H1 (cell line): ENCODE measurements at regions not wholly inside any gene's neighbourhood (a gene's known extent, or its start where the extent isn't known, plus 50 kb on each side); places are given as distances from the start of the nearest gene placed in this dataset.

Experiments used
- CTCF ChIA-PET: fragments of 300-600 bp; sonication (Branson Sonifier 250); formaldehyde crosslinking; loops from one replicate; lab custom pipeline; 2021; ENCODE audit not compliant: partially characterized antibody; lab: Charles Lee
- POLR2A ChIA-PET: fragments of 300-600 bp; sonication (Branson Sonifier 250); formaldehyde crosslinking; loops from one replicate; lab custom pipeline; 2021; ENCODE audit warnings: inconsistent platforms; ENCODE audit not compliant: partially characterized antibody; lab: Charles Lee
- DNase-seq, 2 experiments: peaks; one replicate each; pipeline versions ENCODE4 v3.0.0 to v3.0.0-alpha.2; 2010 to 2022; ENCODE audit warnings: low spot score in 2 of 2, low read depth in 1 of 2, mixed read lengths in 1 of 2
- FAIRE-seq: peaks from 2 replicates; lab custom pipeline; 2011; peaks lifted over from hg19 to GRCh38; lab: Jason Lieb, UNC
- H2AFZ ChIP-seq: 2 replicates; pipeline ENCODE4 v1.8.1; 2012; ENCODE audit warnings: low read length, inconsistent platforms
- H2AK5ac ChIP-seq: 2 replicates; pipeline ENCODE4 v1.6.1; 2013; ENCODE audit warnings: low read depth, low read length
- H2BK120ac ChIP-seq: replicated peaks from 2 replicates; pipeline ENCODE3; 2013; ENCODE audit warnings: low read depth, low read length, inconsistent platforms
- H2BK12ac ChIP-seq: 2 replicates; pipeline ENCODE4 v1.6.1; 2013; ENCODE audit warnings: low read depth, low read length
- H2BK15ac ChIP-seq: 2 replicates; pipeline ENCODE4 v1.6.1; 2013; ENCODE audit warnings: low read length
- H2BK20ac ChIP-seq: 2 replicates; pipeline ENCODE4 v1.6.1; 2013; ENCODE audit warnings: low read length
- H2BK5ac ChIP-seq: 2 replicates; pipeline ENCODE4 v1.6.1; 2013; ENCODE audit warnings: low read depth, low read length
- H3K14ac ChIP-seq: 2 replicates; pipeline ENCODE4 v1.6.1; 2013; ENCODE audit warnings: inconsistent platforms; ENCODE audit not compliant: insufficient read length
- H3K18ac ChIP-seq: 2 replicates; pipeline ENCODE4 v1.6.1; 2013; ENCODE audit warnings: low read length; ENCODE audit errors: extremely low read depth
- H3K23ac ChIP-seq: 2 replicates; pipeline ENCODE4 v1.6.1; 2013; ENCODE audit warnings: inconsistent platforms; ENCODE audit not compliant: insufficient read length
- H3K23me2 ChIP-seq: 2 replicates; pipeline ENCODE4 v1.6.1; 2013; ENCODE audit warnings: low read depth, low read length
- H3K27ac ChIP-seq: 2 replicates; pipeline ENCODE4 v1.6.1; 2011; ENCODE audit warnings: low read depth, low read length, inconsistent platforms
- H3K27me3 ChIP-seq, 4 experiments: replicated peaks in 1 of 4; 1 replicate in 1 of 4; 2 replicates in 3 of 4; pipeline versions ENCODE4 v1.6.1 to v1.8.1; 2011 to 2013; ENCODE audit warnings: low read length in 3 of 4, mild to moderate bottlenecking in 3 of 4, inconsistent platforms in 2 of 4, mixed read lengths in 2 of 4, moderate library complexity in 1 of 4; ENCODE audit not compliant: control insufficient read depth in 3 of 4, insufficient read depth in 3 of 4; ENCODE audit errors: extremely low read depth in 1 of 4
- H3K36me3 ChIP-seq, 4 experiments: 2 replicates each; pipeline versions ENCODE4 v1.6.1 to v1.8.1; 2011 to 2013; ENCODE audit warnings: mild to moderate bottlenecking in 4 of 4, low read length in 3 of 4, moderate library complexity in 2 of 4, control low read depth in 1 of 4, inconsistent platforms in 1 of 4; ENCODE audit not compliant: insufficient read depth in 4 of 4, control insufficient read depth in 2 of 4
- H3K4ac ChIP-seq: replicated peaks from 2 replicates; pipeline ENCODE3; 2013; ENCODE audit warnings: low read length, low read depth, mixed read lengths, inconsistent platforms; ENCODE audit not compliant: insufficient read length
- H3K4me1 ChIP-seq, 4 experiments: replicated peaks in 1 of 4; 1 replicate in 1 of 4; 2 replicates in 3 of 4; pipeline versions ENCODE4 v1.6.1 to v1.8.1; 2011 to 2013; ENCODE audit warnings: low read length in 3 of 4, inconsistent platforms in 2 of 4, mixed read lengths in 1 of 4; ENCODE audit not compliant: insufficient read depth in 4 of 4, control insufficient read depth in 3 of 4
- H3K4me2 ChIP-seq, 2 experiments: 2 replicates each; pipeline versions ENCODE4 v1.6.1 to v1.8.1; 2011 to 2013; ENCODE audit warnings: low read depth in 2 of 2, low read length in 2 of 2, control low read depth in 1 of 2, inconsistent platforms in 1 of 2, mild to moderate bottlenecking in 1 of 2; ENCODE audit not compliant: insufficient read depth in 1 of 2
- H3K4me3 ChIP-seq, 4 experiments: fragments of 200-600, 300-600 bp in 1 of 4; sonication (generic), shearing (Covaris generic), sonication (Bioruptor Twin) in 1 of 4; 2 replicates each; pipeline versions ENCODE4 v1.5.1 to v1.8.1; 2011 to 2016; ENCODE audit warnings: low read length in 4 of 4, low read depth in 3 of 4, control low read depth in 2 of 4, inconsistent platforms in 2 of 4, mild to moderate bottlenecking in 2 of 4, mixed read lengths in 1 of 4, moderate library complexity in 1 of 4; ENCODE audit not compliant: insufficient read depth in 2 of 4; ENCODE audit errors: extremely low read depth in 1 of 4
- H3K56ac ChIP-seq: replicated peaks from 2 replicates; pipeline ENCODE3; 2013; ENCODE audit warnings: low read depth, mild to moderate bottlenecking, mixed read lengths, low read length, inconsistent platforms; ENCODE audit not compliant: insufficient read length
- H3K79me1 ChIP-seq: 2 replicates; pipeline ENCODE4 v1.6.1; 2013; ENCODE audit warnings: low read depth, low read length, control low read depth
- H3K79me2 ChIP-seq, 2 experiments: 2 replicates each; pipeline versions ENCODE4 v1.6.1 to v1.8.1; 2012 to 2013; ENCODE audit warnings: low read length in 2 of 2, mild to moderate bottlenecking in 2 of 2, inconsistent platforms in 1 of 2; ENCODE audit not compliant: insufficient read depth in 2 of 2, control insufficient read depth in 1 of 2
- H3K9ac ChIP-seq, 4 experiments: replicated peaks in 1 of 4; 1 replicate in 1 of 4; 2 replicates in 3 of 4; pipeline versions ENCODE4 v1.6.1 to v1.8.1; 2011 to 2013; ENCODE audit warnings: low read depth in 3 of 4, low read length in 3 of 4, control low read depth in 2 of 4, mild to moderate bottlenecking in 2 of 4, moderate library complexity in 2 of 4, inconsistent platforms in 1 of 4; ENCODE audit errors: extremely low read depth in 1 of 4
- H3K9me3 ChIP-seq, 2 experiments: 2 replicates each; pipeline versions ENCODE4 v1.6.1 to v1.8.1; 2012 to 2013; ENCODE audit warnings: mild to moderate bottlenecking in 2 of 2, moderate library complexity in 2 of 2, control low read depth in 1 of 2, inconsistent platforms in 1 of 2, low read depth in 1 of 2, low read length in 1 of 2, mixed read lengths in 1 of 2; ENCODE audit not compliant: insufficient read depth in 2 of 2
- H4K20me1 ChIP-seq, 2 experiments: replicated peaks in 1 of 2; 2 replicates each; pipeline versions ENCODE3 to v1.8.1; 2011 to 2013; ENCODE audit warnings: inconsistent platforms in 2 of 2, low read length in 2 of 2, mild to moderate bottlenecking in 1 of 2; ENCODE audit not compliant: insufficient read depth in 2 of 2, control insufficient read depth in 1 of 2
- H4K5ac ChIP-seq: 2 replicates; pipeline ENCODE4 v1.6.1; 2013; ENCODE audit warnings: low read length, low read depth, mixed read lengths, inconsistent platforms; ENCODE audit not compliant: insufficient read length
- H4K8ac ChIP-seq: 2 replicates; pipeline ENCODE4 v1.8.0; 2013; ENCODE audit warnings: mild to moderate bottlenecking, moderate library complexity, low read length, inconsistent platforms; ENCODE audit not compliant: insufficient read depth; ENCODE audit errors: extremely low read depth
- H4K91ac ChIP-seq: replicated peaks from 2 replicates; pipeline ENCODE3; 2013; ENCODE audit warnings: low read length, mixed read lengths, inconsistent platforms; ENCODE audit not compliant: insufficient read length
- BACH1 ChIP-seq: IDR thresholded peaks from 2 replicates; pipeline ENCODE4 v1.6.1; 2012; ENCODE audit warnings: low read length, improper control_type of control experiment
- CTBP2 ChIP-seq: IDR thresholded peaks from 2 replicates; pipeline ENCODE4 v1.7.0; 2011; ENCODE audit warnings: borderline replicate concordance, mild to moderate bottlenecking, moderate library complexity, mixed read lengths, low read length; ENCODE audit not compliant: insufficient read depth, insufficient read length
- EGR1 ChIP-seq: IDR thresholded peaks from 2 replicates; pipeline ENCODE4 v1.6.1; 2011; ENCODE audit warnings: low read depth, low read length, borderline replicate concordance
- GABPA ChIP-seq: IDR thresholded peaks from 2 replicates; pipeline ENCODE4 v1.6.1; 2011; ENCODE audit warnings: mild to moderate bottlenecking, low read length, moderate library complexity, borderline replicate concordance; ENCODE audit not compliant: insufficient read depth
- KDM4A ChIP-seq: IDR thresholded peaks from one replicate; pipeline ENCODE4 v1.7.1; 2012; ENCODE audit warnings: low read depth, mild to moderate bottlenecking, moderate library complexity, low read length, inconsistent platforms; ENCODE audit not compliant: severe bottlenecking
- POLR2A ChIP-seq, 2 experiments: IDR thresholded peaks; 1 replicate in 1 of 2; 2 replicates in 1 of 2; pipeline ENCODE4 v1.6.1; 2011; ENCODE audit warnings: low read depth in 2 of 2, low read length in 2 of 2, mild to moderate bottlenecking in 2 of 2; ENCODE audit errors: control extremely low read depth in 1 of 2
- SIN3A ChIP-seq, 2 experiments: IDR thresholded peaks in 1 of 2; conservative IDR thresholded peaks in 1 of 2; 2 replicates each; pipeline ENCODE4 v1.6.1; 2011 to 2012; ENCODE audit warnings: low read length in 2 of 2, improper control_type of control experiment in 1 of 2, low read depth in 1 of 2, mild to moderate bottlenecking in 1 of 2
- SIRT6 ChIP-seq: IDR thresholded peaks from one replicate; pipeline ENCODE4 v1.7.1; 2012; ENCODE audit warnings: low read length, inconsistent platforms
- WGBS, 2 experiments: shearing (Covaris generic) in 1 of 2; methylation state at CpG; one replicate each; pipeline versions ENCODE4 v1.1.6 to v1.1.7; 2013 to 2015; ENCODE audit warnings: low lambda C conversion rate in 2 of 2, mixed read lengths in 2 of 2, inconsistent platforms in 1 of 2, low coverage in 1 of 2, missing lambda C conversion rate in 1 of 2; ENCODE audit not compliant: insufficient replicate concordance in 2 of 2, insufficient coverage in 1 of 2, insufficient read length in 1 of 2; ENCODE audit errors: extremely low coverage in 1 of 2, missing lambda C conversion rate in 1 of 2; 5-methylcytosine and 5-hydroxymethylcytosine counted together
- TF ChIP-seq, protein P1 (sequence below): IDR thresholded peaks from 2 replicates; pipeline ENCODE4 v1.6.1; 2012; ENCODE audit warnings: inconsistent platforms
- TF ChIP-seq, protein P2 (sequence below): IDR thresholded peaks from 2 replicates; pipeline ENCODE4 v1.6.1; 2012; ENCODE audit warnings: low read length, inconsistent platforms

DNA sequence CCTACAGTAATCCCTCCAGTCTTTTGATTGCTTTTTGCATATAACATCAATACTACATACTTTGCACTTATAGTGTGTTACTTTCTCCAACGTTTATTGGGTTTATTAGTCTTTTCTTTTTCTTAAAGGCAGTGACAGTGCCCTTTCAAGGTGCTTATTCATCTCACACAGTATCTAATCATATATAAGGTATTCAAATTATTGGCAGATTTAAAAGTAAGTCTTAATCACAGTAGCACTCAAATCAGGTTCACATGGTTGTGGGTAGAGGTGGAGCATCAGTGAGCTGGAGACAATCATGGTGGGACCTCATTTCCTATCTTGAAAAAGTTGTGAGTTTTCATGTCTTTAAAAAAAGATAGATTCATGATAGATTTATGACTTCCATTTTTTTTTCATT is 706.2 kb downstream of the GALC start:
- no peak overlapping the region for H2BK120ac ChIP-seq
- H3K79me2 ChIP-seq, result no peaks in the 10 kb centered on the region
- H2BK15ac ChIP-seq, result no peak overlapping the region
- no peak overlapping the region for H3K9ac ChIP-seq
- FAIRE-seq (no peak), DNase-seq (no peak)
- no peak overlapping the region for H4K5ac ChIP-seq
- POLR2A ChIA-PET, result no interaction called here
- H3K14ac ChIP-seq, result no peak overlapping the region
- no peak overlapping the region for H3K4me2 ChIP-seq
- no peaks in the 10 kb centered on the region for H3K23me2 ChIP-seq
- H3K23ac ChIP-seq, result no peak overlapping the region
- H2AFZ ChIP-seq, result no peak overlapping the region
- H3K56ac ChIP-seq, result no peak overlapping the region
- H2AK5ac ChIP-seq, result no peak overlapping the region
- no peaks in the 10 kb centered on the region for H4K20me1 ChIP-seq
- 80% methylated on average over 1 of the region's 1 CpG; no CpG with 5 or more reads in 1 of the 2 experiments for WGBS, 2 experiments
- peaks cover 0 to 2% of the 10 kb centered on the region in 2 experiments; a peak in 2 of 4 replicates for H3K9me3 ChIP-seq
- no peaks in the 10 kb centered on the region for H3K4me1 ChIP-seq
- H4K91ac ChIP-seq, result no peak overlapping the region
- H2BK12ac ChIP-seq, result no peak overlapping the region
- no peak overlapping the region for H3K27ac ChIP-seq
- no peak overlapping the region for H3K4ac ChIP-seq
- no peak overlapping the region for H3K18ac ChIP-seq
- no peak overlapping the region for H4K8ac ChIP-seq
- no peak overlapping the region for H2BK20ac ChIP-seq
- CTCF ChIA-PET, result interaction anchor here (0.5 kb wide), 1 partner anchor 116 kb away, joined by 5 read pairs; no protein-coding TSS in a partner anchor
- H2BK5ac ChIP-seq, result no peak overlapping the region
- no peaks in the 10 kb centered on the region for H3K27me3 ChIP-seq
- H3K4me3 ChIP-seq, result no peak overlapping the region
- H3K36me3 ChIP-seq, result no peaks in the 10 kb centered on the region
- H3K79me1 ChIP-seq, result no peaks in the 10 kb centered on the region
- TF ChIP-seq SIN3A (conservative IDR thresholded peaks at IDR 0.05 in 1 of 2, IDR thresholded peaks at IDR 0.05 in 1 of 2; ENCODE audit: low read depth in 1 of 2, low read length in 2 of 2) (no peak), CTBP2 (no peak), GABPA (no peak), EGR1 (no peak), SIRT6 (no peak), POLR2A (IDR thresholded peaks at IDR 0.05; ENCODE audit: control extremely low read depth in 1 of 2, low read depth in 2 of 2, low read length in 2 of 2) (no peak), KDM4A (no peak), BACH1 (no peak)
- TF ChIP-seq, protein P1, sequence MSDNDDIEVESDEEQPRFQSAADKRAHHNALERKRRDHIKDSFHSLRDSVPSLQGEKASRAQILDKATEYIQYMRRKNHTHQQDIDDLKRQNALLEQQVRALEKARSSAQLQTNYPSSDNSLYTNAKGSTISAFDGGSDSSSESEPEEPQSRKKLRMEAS, result no peak
- TF ChIP-seq, protein P2, sequence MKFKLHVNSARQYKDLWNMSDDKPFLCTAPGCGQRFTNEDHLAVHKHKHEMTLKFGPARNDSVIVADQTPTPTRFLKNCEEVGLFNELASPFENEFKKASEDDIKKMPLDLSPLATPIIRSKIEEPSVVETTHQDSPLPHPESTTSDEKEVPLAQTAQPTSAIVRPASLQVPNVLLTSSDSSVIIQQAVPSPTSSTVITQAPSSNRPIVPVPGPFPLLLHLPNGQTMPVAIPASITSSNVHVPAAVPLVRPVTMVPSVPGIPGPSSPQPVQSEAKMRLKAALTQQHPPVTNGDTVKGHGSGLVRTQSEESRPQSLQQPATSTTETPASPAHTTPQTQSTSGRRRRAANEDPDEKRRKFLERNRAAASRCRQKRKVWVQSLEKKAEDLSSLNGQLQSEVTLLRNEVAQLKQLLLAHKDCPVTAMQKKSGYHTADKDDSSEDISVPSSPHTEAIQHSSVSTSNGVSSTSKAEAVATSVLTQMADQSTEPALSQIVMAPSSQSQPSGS, result no peak
